ENCODE measurements at regions not wholly inside any gene's neighbourhood (a gene's known extent, or its start where the extent isn't known, plus 50 kb on each side); places are given as distances from the start of the nearest gene placed in this dataset.

GRCh38 chr12:107366322-107366721 is 273.0 kb upstream of the CRY1 start:
- no peak for TF ChIP-seq POLR2A (IDR thresholded peaks at IDR 0.05)
- no peak for TF ChIP-seq CTCF (IDR thresholded peaks at IDR 0.05)
- TF ChIP-seq POLR2AphosphoS5 (IDR thresholded peaks at IDR 0.05), result no peak
